Activated CD8-positive, alpha-beta T cell treated with anti-CD3 and anti-CD28 coated beads for 36 hours (primary cell): ENCODE measurements at regions not wholly inside any gene's neighbourhood (a gene's known extent, or its start where the extent isn't known, plus 50 kb on each side); places are given as distances from the start of the nearest gene placed in this dataset.

Source experiments
- ATAC-seq: fragments of 200-7000 bp; cut with Tn5 transposase; one replicate; pipeline ENCODE4 v1.10.0; 2021; ENCODE audit warnings: mild to moderate bottlenecking, moderate library complexity
- CTCF ChIA-PET: fragments of 350-600 bp; sonication (Branson Sonifier 250); formaldehyde crosslinking; loops from one replicate; lab custom pipeline; 2021; ENCODE audit warnings: antibody characterized with exemption; lab: Charles Lee
- POLR2A ChIA-PET: fragments of 350-600 bp; sonication (Branson Sonifier 250); formaldehyde crosslinking; loops from one replicate; lab custom pipeline; 2021; ENCODE audit warnings: antibody characterized with exemption; lab: Charles Lee
- DNase-seq: peaks from one replicate; pipeline ENCODE4 v3.0.0-alpha.2; 2020
- H3K27ac Mint-ChIP-seq: one replicate; pipeline ENCODE4 v1.8.0; 2021; ENCODE audit warnings: mild to moderate bottlenecking, mixed read lengths
- H3K27me3 Mint-ChIP-seq: one replicate; pipeline ENCODE4 v1.8.0; 2021; ENCODE audit warnings: mixed read lengths
- H3K36me3 Mint-ChIP-seq: one replicate; pipeline ENCODE4 v1.8.0; 2021; ENCODE audit warnings: low read depth, mixed read lengths
- H3K4me1 Mint-ChIP-seq: one replicate; pipeline ENCODE4 v1.8.0; 2021; ENCODE audit warnings: low read depth, mixed read lengths
- H3K4me3 Mint-ChIP-seq: one replicate; pipeline ENCODE4 v1.8.0; 2021; ENCODE audit warnings: mild to moderate bottlenecking, moderate library complexity, mixed read lengths
- H3K9me3 Mint-ChIP-seq: one replicate; pipeline ENCODE4 v1.8.0; 2021; ENCODE audit warnings: mixed read lengths
- intact Hi-C: fragments of 100-400 bp; cut with micrococcal nuclease; formaldehyde crosslinking; loops from one replicate; pipeline ENCODE4 v1.10.0; 2022
- TF ChIP-seq, protein P1 (sequence below): fragments of 200-600 bp; IDR thresholded peaks from one replicate; pipeline ENCODE4 v1.8.0; 2022; ENCODE audit warnings: antibody characterized with exemption, mild to moderate bottlenecking

DNA sequence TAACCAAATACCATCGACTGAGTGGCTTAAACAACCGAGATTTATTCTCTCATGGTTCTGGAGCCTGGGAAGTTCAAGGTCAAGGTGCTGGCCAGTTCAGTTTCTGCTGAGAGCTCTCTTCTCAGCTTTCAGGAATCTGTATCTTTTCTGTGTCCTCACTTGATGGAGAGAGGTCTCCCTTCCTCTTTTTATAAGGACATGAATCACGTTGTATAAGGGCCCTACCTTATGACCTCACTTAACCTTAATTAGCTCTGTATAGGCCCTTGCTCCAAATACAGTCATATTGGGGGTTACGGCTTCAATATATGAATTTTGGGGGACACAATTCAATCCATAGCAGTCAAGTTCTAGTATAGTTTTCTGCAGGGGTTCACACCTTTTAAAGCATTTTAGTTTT lies 135.2 kb upstream of the ADO start:
- DNase-seq = no peak
- Mint-ChIP-seq H3K27me3 (no peaks in the 10 kb centered on the region), H3K36me3 (no peaks in the 10 kb centered on the region), H3K27ac (no peak overlapping the region), H3K4me3 (no peak overlapping the region), H3K9me3 (no peaks in the 10 kb centered on the region), H3K4me1 (peaks cover 13% of the 10 kb centered on the region)
- intact Hi-C loops = no loop called here
- ATAC-seq = no peak
- ChIA-PET POLR2A (interaction anchor here (1.1 kb wide), 1 partner anchor 32 kb away, joined by 3 read pairs; no protein-coding TSS in a partner anchor), CTCF (interaction anchor here (0.9 to 2.5 kb wide), 3 partner anchors 10 to 183 kb away, joined by 3 to 11 read pairs (median 3); no protein-coding TSS in a partner anchor)
- TF ChIP-seq, protein P1, sequence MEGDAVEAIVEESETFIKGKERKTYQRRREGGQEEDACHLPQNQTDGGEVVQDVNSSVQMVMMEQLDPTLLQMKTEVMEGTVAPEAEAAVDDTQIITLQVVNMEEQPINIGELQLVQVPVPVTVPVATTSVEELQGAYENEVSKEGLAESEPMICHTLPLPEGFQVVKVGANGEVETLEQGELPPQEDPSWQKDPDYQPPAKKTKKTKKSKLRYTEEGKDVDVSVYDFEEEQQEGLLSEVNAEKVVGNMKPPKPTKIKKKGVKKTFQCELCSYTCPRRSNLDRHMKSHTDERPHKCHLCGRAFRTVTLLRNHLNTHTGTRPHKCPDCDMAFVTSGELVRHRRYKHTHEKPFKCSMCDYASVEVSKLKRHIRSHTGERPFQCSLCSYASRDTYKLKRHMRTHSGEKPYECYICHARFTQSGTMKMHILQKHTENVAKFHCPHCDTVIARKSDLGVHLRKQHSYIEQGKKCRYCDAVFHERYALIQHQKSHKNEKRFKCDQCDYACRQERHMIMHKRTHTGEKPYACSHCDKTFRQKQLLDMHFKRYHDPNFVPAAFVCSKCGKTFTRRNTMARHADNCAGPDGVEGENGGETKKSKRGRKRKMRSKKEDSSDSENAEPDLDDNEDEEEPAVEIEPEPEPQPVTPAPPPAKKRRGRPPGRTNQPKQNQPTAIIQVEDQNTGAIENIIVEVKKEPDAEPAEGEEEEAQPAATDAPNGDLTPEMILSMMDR = no peak

DNA sequence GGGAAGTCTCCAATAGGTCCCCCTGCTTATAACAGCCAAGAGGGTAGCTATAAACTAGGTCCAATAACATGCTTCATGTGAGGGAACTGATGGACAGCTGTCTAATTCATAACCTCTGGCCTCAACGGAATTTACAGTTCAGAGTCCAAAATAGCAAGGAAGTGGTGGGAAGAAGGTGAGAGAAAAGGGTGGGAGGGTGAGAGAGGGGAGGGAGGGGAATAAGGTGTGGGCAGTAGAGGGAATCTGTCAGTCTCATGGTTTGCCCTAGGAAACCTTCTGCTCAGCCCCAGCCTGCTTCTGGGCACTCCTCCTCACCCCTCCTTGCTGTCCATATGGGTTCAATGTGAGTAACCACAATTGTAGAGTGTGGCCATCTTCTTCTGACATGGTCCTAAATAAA lies 133.4 kb upstream of the ADO start:
- H3K4me3 Mint-ChIP-seq = no peak overlapping the region
- H3K27ac Mint-ChIP-seq = no peak overlapping the region
- TF ChIP-seq, protein P1 = no peak
- peaks cover 13% of the 10 kb centered on the region for H3K4me1 Mint-ChIP-seq
- no peak for DNase-seq
- H3K9me3 Mint-ChIP-seq = no peaks in the 10 kb centered on the region
- no peaks in the 10 kb centered on the region for H3K27me3 Mint-ChIP-seq
- ATAC-seq = no peak
- no peaks in the 10 kb centered on the region for H3K36me3 Mint-ChIP-seq
- POLR2A ChIA-PET = no interaction called here
- CTCF ChIA-PET = interaction anchor here (1.2 to 2.5 kb wide), 3 partner anchors 10 to 62 kb away, joined by 4 to 11 read pairs (median 5); no protein-coding TSS in a partner anchor
- intact Hi-C loops = no loop called here

DNA sequence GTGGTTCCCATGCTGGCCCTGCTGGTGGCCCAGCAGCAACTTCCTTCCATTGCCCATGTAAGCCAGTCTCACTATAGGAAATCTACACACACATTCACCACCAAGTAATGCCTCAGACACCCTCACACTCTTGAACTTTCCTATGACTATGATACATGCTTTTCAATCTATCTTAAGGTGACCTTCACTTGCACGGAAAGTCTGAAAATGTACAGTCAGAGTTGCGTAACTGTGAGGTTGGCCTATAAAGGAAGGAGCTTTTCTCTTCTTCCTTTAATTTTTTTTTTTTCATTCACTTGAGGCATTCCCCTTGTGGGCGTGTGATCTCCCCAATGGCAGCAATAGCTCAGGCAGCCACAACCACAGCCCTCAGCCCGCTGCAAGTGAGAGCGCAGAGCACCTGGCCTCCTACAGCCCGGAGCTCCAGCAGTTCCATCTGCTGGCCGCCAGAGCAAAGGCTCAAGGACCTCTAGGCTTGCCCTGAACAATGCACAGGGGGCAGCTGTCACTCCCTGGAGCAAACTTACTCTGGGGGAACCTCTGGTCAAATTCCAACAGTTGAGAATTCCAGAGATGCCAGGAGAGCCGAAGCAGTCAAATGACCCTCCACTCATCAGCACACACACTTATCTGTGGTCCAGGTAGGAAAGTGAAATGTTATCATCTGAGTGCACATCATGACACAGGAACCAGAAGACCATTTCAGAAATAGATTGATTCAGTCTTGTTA lies 123.1 kb upstream of the ADO start:
- intact Hi-C loops = loop anchor here (1.0 to 2.0 kb wide), 7 partner anchors 35 to 171 kb away; no protein-coding TSS in a partner anchor
- H3K4me1 Mint-ChIP-seq = peaks cover 40% of the 10 kb centered on the region
- H3K27ac Mint-ChIP-seq = peak overlapping the region; percentile 89
- H3K4me3 Mint-ChIP-seq = no peak overlapping the region
- TF ChIP-seq, protein P1 = peak; percentile 72
- CTCF ChIA-PET = interaction anchor here (0.7 to 5.3 kb wide), 32 partner anchors 9 to 477 kb away, joined by 3 to 33 read pairs (median 5); partner anchors contain the start of gene EGR2
- H3K9me3 Mint-ChIP-seq = peaks cover 11% of the 10 kb centered on the region
- H3K27me3 Mint-ChIP-seq = no peaks in the 10 kb centered on the region
- peaks cover 6% of the 10 kb centered on the region for H3K36me3 Mint-ChIP-seq
- POLR2A ChIA-PET = interaction anchor here (1.2 to 2.9 kb wide), 9 partner anchors 8 to 134 kb away, joined by 3 to 22 read pairs (median 6); partner anchors contain the start of gene EGR2
- ATAC-seq = peak; percentile 93
- DNase-seq = peak; percentile 95

DNA sequence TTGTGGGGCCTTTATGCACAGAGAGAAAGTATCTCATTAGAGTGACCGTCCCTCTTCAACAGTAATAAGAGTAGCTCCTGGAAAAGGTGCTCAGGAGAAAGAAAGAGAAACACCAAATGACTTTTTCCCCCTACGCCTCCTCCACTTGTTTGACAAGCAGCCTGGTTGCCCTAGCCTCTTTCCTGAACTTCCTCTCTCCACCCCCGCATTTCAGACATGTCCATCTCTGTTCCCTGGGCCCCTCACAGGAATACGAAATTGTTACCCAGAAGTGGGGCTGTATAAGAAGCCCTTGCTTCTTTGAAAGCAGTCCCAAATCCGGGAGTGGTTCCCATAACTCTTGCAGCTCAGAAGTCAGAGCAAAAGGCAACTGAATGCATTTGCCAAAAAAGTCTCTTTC lies 119.6 kb upstream of the ADO start:
- CTCF ChIA-PET = interaction anchor here (1.0 to 1.9 kb wide), 4 partner anchors 75 to 133 kb away, joined by 3 to 6 read pairs (median 4); partner anchors contain the start of gene EGR2
- Mint-ChIP-seq H3K27me3 (no peaks in the 10 kb centered on the region), H3K27ac (no peak overlapping the region), H3K36me3 (peaks cover 16% of the 10 kb centered on the region), H3K4me1 (peaks cover 54% of the 10 kb centered on the region), H3K9me3 (peaks cover 24% of the 10 kb centered on the region), H3K4me3 (no peak overlapping the region)
- intact Hi-C loops = no loop called here
- DNase-seq (no peak), ATAC-seq (no peak)
- TF ChIP-seq, protein P1 = no peak
- POLR2A ChIA-PET = interaction anchor here (1.1 to 1.2 kb wide), 2 partner anchors 48 to 131 kb away, joined by 3 to 4 read pairs; partner anchors contain the start of gene EGR2
